NCI-H2196 treated with DMSO at 0.1 percent for 48 hours (cell line): ENCODE measurements at regions not wholly inside any gene's neighbourhood (a gene's known extent, or its start where the extent isn't known, plus 50 kb on each side); places are given as distances from the start of the nearest gene placed in this dataset.

ENCODE experiments used
- DNase-seq: peaks from one replicate; lab custom pipeline; 2025; ENCODE audit not compliant: unreplicated experiment; lab: John Stamatoyannopoulos, UW

DNA sequence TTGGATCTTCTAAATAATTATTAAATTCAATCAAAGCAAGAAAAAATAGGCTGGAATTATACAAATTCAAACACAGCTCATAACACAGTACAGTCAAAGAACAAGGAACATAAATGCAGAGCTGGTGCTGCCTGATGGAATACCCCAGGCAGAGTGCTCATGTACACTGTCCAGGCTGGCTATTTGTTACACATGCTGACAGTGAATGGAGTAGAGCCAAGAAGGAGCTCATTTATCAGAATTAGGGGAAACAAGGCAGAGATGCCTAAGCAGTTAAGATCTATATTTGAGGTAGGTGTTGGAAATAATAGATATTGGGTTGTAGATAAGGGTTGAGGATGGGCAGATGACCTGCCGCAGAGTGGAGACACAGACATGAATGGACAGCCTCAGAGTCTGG, 788.2 kb upstream of the ARPP21 start:
- no peak for DNase-seq

DNA sequence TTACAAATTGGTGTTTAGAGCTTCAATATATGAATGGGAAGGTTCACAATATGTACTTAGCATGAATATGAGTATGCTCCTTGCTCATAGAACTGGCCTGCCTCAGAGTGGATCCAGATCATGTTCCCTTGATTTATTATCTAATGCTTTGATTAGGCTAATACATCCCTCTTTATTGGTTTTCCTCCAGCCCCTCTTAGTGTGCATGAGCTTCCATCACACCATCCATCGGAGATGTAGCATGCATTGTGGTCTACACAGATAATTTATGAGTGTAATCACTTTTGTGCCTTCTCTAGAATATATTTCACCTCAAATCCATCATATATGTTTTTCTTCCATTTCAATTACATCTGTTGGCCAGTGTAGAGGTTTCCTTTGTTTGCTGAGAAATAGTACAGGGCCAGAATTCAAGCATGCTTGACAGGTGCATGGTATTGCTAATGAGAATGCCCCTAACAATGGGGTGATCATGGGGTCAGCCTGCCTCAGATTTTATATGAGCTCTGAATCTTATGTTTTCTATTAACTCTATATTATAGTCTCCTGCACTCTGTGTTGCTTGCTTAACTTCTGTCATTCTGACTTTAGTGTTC, 786.4 kb upstream of the ARPP21 start:
- DNase-seq = no peak

- DNase-seq = no peak
Observed at GRCh38 chr3:34856081-34856947, 783.0 kb upstream of the ARPP21 start.

- no peak for DNase-seq
Observed at GRCh38 chr3:34858067-34858660, 781.2 kb upstream of the ARPP21 start.

DNA sequence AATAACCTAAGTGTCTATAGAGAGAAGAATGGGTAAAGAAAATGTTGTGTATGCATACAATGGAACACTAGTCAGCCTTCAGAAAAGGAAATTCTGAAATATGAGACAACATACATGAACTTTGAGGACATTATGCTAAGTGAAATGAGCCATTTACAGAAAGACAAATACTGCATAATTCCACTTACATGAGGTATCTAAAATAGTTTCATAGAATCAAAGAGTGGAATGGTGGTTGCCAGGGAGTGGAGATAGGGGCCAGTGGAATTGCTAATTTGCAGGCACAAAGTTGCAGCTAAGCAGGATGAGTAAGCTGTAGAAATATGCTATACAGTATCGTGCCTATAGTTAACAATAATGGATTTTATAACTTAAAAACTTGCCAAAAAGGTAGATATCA, 779.6 kb upstream of the ARPP21 start:
- DNase-seq = no peak

DNA sequence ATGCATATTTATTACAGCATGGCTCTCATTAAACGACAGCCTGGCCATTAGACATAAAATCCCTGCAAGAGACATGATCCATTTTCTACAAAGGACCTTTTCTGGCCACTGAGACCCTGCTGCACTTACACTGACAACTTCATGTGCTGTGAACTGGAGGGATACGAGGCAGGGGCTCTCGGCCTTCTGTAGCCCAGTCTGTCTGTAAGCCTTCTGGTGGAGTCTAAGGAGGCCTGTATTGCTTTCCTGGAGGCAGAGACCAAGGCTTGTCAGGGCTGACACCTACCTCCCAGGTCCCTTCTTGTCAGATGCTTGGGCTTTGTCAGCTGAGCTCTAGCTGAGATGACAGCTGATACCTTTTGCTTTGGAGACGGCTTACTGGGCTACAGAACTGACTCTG, 776.9 kb upstream of the ARPP21 start:
- DNase-seq = no peak

- no peak for DNase-seq
Observed at GRCh38 chr3:34863485-34863884, 775.8 kb upstream of the ARPP21 start.

DNA sequence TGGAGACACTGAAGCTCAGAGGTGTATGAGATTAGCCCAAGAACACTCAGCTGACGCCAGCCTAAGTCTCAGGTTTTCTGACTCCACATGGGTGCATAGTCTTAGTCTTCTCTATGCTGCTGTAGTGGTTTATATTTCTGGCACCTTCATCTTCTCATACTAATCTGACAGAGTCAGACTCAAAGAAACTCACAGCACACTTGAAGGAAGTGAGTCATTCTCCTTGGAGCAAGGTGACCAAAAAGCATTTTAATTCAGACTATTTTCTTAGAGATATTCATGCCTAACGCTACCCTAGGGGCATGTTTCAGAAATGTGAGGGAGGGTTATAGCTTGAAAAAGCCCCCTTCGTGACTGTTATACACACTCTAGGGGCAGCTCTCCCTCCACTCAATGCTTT, 775.3 kb upstream of the ARPP21 start:
- DNase-seq = no peak

GRCh38 chr3:34865346-34865745, 774.0 kb upstream of the ARPP21 start:
- DNase-seq = no peak

- no peak for DNase-seq
Observed at GRCh38 chr3:34868935-34869334, 770.4 kb upstream of the ARPP21 start.

GRCh38 chr3:34869696-34870095, 769.6 kb upstream of the ARPP21 start:
- DNase-seq = no peak

- no peak for DNase-seq
Observed at GRCh38 chr3:34872406-34872805, 766.9 kb upstream of the ARPP21 start.

GRCh38 chr3:34876997-34877396, 762.3 kb upstream of the ARPP21 start:
- no peak for DNase-seq

- DNase-seq = no peak
Observed at GRCh38 chr3:34878488-34878887, 760.8 kb upstream of the ARPP21 start.

DNA sequence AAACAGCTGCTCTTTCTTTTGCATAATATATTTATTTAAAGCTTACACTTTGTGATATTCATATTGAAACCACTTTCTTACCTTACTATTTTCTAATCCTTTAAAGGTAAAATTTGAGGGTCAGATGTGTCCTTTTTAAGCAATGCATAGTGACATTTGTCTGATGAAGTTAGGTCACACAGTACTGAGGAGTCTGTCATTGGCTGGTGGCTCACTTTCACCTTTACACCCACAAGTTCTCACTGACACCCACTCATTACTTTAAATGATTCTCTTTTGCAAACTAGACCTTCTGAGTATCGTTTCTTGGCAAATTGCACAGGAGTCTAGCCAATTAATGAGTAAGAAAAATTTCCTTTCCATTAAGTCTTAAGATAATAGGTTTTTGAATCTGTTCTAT, 758.3 kb upstream of the ARPP21 start:
- DNase-seq = no peak

- DNase-seq = no peak
Observed at GRCh38 chr3:34882764-34883163, 756.6 kb upstream of the ARPP21 start.

- DNase-seq = no peak
Observed at GRCh38 chr3:34884007-34884406, 755.3 kb upstream of the ARPP21 start.

GRCh38 chr3:34886443-34886842, 752.9 kb upstream of the ARPP21 start:
- no peak for DNase-seq

DNA sequence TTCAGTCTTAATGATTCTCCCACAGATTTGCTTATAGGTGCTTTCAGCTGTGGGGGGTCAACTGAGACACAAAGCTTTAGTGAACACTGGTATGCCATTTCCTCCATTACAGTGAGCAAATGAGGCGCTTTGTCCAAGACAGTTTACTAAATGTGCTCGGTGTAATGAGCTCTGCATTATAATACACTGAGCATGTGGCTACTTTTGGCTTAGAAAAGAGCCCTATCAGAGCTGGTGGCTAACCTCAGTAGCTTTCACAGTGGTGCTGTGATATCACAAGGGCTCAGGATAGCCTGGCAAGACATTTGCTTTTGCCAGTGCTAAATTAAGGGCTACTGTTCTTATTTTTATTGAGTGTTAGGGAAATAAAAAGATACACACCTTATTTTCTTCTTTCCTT, 749.7 kb upstream of the ARPP21 start:
- no peak for DNase-seq

DNA sequence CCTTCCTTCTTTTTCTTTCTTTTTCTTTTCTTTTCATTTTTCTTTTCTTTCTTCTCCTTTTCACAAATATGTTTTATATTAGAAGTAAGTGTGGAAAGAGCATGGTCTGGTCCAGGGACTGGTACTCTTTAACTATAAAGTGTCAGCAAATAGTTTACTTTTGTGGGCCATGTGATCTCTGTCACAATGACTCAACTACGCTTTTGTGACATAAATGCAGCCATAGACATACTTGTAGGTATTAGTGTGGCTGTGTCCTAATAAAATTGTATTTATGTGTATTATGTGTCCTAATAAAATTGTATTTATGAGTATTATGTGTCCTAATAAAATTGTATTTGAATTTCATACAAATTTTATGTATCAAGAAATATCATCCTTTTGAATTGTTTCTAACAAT, 749.1 kb upstream of the ARPP21 start:
- no peak for DNase-seq

DNA sequence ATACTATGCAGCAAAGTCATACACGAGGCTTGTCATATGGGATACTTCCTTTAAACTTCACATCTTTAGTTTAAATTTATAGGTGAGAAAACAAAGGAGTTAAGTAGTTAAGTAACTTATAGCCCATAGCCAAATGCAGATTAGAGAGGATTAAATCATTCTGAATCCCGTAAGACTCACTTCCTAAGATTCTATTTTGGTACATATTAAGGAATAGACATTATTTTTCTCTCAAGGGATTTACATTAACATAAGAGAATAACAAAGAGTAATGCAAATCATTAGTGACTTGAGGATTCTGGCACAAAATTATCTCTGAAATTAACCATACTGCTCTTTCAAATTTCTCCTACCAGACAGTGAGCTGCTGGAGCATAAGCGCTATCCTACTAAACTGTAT, 747.4 kb upstream of the ARPP21 start:
- DNase-seq = no peak

- DNase-seq = no peak
Observed at GRCh38 chr3:34895841-34896240, 743.5 kb upstream of the ARPP21 start.
